ENCODE measurements at regions not wholly inside any gene's neighbourhood (a gene's known extent, or its start where the extent isn't known, plus 50 kb on each side); places are given as distances from the start of the nearest gene placed in this dataset.

GRCh38 chr3:56857178-56857577 is 55.4 kb upstream of the ARHGEF3 start:
- TF ChIP-seq CTCF (IDR thresholded peaks at IDR 0.05; ENCODE audit: low read length) (no peak), EZH2 (optimal IDR thresholded peaks at IDR 0.05; ENCODE audit: low read depth, low read length) (no peak)

Measured in MM.1S (cell line).